Fibroblast of skin of left quadriceps (primary cell): ENCODE measurements at regions not wholly inside any gene's neighbourhood (a gene's known extent, or its start where the extent isn't known, plus 50 kb on each side); places are given as distances from the start of the nearest gene placed in this dataset.
"Not testable (repeated sequence)": the region's sequence is repeated elsewhere in the genome, so short reads cannot be mapped to it uniquely, and the experiment has no call there.

ENCODE experiments used
- DNase-seq, 2 experiments: peaks; one replicate each; pipeline ENCODE4 v3.0.0-alpha.2; 2013; ENCODE audit warnings: low read depth in 2 of 2

DNA sequence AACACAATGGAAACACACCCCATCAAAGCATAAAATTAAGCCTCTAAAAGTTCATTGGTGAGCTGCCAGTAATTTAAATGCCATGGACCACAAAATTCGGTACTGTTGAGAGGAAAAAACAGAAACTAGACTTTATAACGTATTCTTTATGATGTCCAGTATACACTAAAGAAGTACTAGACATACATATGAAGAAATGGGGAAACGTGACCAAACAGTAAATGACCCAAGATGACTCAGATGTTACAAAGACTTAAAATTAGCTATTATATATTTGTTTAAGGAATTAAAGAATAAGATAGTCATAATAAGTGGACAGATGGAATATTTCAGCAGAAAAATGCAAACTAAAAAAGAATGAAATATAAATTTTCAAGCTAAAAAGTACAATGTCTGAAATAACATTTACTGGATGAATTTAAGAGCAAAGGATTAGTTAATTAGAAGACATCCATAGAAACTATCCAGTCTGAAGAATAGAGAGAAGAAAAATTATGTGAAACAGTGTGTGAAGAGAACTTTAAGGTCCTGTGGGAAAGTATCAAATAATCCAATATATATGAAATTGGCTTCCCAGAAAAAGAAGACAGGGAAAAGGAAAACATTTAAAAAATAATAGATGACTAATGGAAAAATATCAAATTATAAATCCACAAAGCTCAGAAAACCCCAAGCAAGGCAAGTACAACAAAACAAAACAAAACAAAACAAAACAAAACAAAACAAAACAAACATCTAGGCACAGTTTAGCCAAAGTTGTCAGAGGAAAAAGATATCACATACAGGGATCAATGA is 69.4 kb downstream of the SAMD9 start:
- DNase-seq, result no peak

DNA sequence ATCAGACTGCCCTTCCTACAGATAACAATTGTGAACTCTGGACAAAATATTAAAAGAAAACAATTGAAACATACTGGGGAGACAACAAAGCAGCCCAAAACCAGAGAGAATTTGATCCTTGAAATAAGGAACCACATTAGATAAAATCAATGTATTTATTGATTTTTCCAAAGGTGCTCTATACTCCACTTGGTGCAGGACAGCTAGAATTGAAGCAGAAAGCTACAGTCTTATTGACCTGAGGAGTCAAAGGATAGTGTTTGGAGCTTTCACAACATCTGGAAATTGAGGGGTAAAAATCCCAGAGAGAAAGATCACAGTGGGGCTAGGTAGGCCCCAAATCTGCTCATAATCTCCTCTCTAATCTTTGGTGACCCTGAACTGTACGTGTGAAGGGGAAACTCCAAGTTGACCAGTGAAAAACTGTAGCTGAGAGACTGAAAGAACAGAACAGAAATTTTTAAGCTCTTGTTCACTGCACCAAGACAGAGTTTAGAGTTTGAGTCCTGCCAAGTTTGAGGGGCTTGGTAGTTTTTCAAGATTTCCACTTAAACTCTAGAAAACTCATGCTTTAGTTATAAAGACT is 70.2 kb downstream of the SAMD9 start:
- no peak for DNase-seq

DNA sequence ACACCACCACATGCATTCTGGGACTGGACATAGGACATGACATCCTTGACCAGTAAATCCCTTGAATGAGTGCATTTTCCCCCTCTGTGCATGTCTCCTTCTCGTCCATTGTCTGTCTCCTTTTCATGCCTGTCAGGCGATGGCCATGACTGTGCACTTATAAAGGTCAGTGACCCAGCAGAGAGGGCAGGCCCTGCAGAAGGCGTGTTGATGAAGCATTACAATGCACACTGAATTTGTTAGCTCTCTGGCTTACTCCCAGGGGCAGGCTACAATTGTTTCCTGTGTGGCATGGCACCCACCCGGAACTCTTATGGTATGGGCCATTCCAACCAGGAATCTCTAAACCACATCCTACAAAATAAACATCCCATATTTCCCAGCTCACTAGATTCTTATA is 71.1 kb downstream of the SAMD9 start:
- DNase-seq, result no peak

DNA sequence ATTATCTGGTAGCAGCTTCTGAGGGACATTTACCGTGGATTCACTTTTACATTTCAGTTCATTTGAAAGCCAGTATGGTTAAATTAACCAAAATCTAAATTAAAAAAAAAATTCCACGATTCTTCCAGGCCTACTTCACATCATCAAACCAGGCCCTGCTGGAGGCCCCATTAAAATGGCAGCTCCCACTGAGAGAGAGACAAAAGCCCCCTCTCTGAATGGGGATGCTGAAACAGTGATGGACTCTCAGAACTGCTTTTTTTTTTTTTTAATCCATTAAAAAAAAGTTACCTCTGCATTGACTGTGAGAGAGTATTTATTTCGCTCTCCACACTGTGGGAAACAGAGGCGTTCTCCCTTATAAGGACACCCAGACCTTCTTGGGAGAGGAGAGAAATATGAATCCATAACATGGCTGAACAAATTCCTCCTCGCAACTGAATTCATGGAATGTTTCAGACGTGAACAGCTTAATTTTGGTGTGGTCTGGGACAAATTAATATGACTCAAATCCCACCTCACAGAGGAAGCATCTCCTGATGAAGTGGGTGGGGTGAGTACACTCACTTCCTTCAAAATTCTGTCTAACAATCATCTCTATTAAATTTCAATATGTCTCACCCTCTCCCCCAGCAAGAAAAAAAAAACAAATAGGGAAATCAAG is 73.5 kb downstream of the SAMD9 start:
- DNase-seq, result peak; percentile 94

DNA sequence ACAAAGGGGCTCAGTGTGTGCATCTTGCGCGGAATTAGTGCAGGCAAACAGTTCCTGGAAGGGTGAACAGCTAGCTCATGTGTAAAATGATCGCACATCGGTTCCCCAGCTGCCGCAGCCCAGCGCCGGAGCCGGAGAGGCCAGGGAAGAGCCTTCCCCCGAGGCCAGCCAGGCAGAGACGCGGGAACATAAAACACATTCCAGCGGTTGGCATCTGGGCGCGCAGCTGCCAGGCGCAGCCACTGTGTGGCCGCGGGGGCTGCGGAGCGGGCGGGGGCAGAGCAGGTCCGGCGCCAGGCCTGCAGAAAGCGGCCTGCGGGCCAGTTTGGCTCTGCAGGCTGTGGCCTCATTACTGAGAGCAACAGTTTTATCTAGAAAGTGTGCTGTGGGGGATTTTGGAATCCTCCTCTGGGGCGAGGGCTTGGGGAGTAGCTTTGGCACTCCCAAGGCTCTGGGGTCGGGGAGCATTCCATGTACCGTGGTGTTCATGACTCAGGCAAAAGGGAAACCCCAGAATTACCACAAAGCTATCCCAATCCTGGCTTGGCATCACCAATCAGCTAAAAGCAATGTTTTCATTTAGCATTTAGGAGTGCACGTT is 74.3 kb downstream of the SAMD9 start:
- DNase-seq, result peak; percentile 90 to 91

DNA sequence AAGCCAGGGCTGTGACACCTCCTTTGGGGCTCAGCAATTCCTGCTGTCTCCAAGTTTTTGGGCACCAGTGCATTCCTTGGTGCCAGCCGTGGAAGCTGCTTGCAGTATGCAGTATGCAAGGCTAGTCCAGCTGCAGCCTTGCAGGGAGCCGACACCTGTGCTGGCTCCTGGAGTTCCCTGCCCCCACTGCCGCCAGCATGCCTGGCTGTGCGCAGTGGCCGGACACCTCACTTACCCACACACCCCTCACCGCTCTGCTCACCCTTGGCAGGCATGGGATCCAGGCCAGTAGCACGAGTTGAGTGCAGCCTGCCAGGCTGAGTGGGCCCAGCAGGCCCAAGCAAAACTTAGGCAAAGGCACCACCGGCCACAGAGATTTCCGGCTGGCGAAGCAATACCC is 77.4 kb downstream of the SAMD9 start:
- DNase-seq, result no peak

DNA sequence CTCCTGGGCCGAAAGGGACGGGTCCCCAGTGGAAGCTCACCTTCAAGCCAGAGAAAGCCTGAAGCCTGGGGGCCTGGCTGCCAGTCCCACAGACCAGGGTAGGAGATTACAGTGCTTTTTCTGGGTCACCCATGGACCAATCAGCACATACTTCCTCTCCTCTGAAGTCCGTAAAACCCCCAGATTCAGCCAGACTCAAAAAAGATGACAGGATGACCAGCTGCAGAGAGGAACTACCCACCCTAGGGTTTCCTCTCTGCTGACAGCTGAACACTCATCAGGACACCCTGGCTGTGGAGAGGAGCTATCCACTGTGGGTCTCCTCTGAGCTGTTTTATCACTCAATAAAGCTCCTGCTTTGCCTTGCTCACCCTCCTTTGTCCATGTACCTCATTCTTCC is 78.0 kb downstream of the SAMD9 start:
- DNase-seq, result no peak

DNA sequence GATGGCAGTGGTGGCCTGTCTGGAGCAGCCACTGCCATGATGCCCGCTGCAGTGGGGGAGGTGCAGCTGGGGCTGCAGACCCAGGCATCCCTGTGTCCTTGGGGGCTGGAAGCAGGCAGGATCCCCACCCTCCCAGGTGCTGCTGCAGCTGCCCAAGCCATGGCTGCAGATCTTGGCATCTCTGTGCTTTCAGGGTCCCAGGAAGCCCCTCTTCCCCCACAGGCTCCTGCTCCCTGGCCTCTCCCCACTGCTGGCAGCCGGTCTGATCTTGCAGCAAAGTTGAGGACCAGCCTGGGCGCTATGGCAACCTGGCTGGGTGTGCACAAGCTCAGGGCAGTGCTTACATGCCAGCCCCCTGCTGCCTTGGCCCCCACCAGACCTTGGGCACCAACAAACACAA is 78.5 kb downstream of the SAMD9 start:
- DNase-seq, result no peak

DNA sequence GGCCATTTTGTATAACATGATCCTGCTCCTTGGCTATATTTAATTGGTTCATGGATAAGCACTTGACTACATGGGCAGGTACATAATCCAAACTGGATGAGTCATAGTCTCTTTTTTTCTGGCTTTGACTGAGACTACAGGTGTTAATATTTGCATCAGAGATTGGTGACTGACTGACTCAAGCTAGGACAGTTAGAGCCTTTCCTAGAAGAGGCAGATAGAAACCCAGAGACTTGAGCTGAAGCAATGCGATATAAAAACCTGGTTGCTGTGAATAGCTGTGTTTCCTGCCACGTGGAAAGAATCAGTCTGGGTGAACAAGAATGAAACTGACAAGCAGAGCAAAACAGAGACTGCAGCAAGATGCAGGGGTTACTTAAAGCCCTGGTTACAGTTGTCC is 81.0 kb downstream of the SAMD9 start:
- no peak for DNase-seq

DNA sequence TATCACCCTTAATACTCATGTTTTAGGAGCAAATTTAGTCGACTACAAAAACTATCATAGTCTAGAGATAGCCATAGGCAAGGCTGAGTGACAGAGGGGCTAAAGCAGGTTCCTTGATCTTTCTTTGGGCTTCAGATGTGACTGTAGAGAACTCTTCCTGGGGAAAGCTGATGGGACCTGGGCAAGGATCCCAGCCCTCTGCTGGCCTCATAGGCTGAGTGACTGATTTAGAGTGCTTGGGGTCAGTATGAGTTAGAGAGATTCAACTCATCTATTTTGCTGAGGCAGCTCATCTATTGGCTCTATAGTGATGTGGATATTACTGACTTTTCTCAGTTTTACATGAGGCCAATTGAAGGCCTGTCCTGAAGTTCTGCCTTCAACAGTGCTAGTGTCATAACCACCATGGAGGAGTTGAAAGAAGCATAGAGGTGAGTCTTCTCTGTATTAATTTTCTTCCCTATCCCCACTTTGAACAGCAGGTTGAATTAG is 81.6 kb downstream of the SAMD9 start:
- no peak for DNase-seq

DNA sequence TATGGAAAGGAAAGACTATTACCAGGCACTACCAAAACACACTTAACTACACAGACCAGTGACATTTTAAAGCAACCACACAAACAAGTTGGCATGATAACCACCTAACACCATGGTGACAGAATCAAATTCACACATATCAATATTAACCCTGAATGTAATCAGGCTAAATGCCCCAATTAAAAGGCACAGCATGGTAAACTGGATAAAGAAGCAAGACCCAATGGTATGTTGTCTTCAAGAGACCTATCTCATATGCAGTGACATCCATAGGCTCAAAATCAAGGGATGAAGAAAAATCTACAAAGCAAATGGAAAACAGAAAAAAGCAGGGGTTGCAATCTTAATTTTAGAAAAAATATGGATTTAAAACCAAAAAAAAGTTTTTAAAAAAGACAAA is 86.0 kb downstream of the SAMD9 start:
- no peak for DNase-seq

DNA sequence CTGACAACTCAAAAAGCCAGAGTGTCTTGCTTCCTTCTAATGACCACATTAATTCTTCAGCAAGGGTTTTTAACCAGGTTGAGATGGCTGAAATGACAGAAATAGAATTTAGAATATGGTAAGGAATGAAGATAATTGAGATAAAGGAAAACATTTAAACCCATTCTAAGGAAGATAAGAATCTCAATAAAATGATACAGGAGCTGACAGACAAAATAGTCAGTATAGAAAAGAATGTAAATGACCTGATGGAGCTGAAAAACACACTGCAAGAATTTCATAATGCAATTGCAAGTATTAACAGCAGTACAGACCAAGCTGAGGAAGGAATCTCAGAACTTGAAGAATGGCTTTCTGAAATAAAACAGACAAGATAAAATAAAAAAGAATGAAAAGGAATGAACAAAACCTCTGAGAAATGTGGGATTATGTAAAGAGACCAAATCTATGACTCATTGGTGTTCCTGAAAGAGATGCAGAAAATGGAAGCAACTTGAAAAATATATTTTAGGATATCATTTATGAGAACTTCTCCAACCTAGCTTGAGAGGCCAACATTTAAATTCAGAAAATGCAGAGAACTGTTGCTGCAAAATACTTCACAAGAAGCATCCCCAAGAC is 87.1 kb downstream of the SAMD9 start:
- DNase-seq, result peak in 1 of 2 experiments; percentile 46

DNA sequence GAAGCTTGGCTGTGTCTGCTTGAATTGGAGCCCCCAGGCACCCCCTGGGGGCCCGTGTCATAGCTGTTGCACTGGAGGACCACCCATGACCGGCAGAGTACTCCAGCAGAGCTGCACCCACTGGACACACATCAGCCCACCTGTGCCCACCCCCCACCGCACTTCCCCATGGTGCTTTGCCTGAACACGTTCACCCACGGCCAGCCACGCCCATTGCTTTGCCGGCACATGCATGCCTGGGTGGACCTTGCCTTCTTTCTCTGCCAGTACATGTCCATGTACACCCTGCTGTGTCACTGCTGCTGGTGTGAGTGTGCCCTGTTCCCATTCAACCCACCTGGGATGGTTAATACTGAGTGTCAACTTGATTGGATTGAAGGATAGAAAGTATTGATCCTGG is 88.7 kb downstream of the SAMD9 start:
- DNase-seq, result no peak

DNA sequence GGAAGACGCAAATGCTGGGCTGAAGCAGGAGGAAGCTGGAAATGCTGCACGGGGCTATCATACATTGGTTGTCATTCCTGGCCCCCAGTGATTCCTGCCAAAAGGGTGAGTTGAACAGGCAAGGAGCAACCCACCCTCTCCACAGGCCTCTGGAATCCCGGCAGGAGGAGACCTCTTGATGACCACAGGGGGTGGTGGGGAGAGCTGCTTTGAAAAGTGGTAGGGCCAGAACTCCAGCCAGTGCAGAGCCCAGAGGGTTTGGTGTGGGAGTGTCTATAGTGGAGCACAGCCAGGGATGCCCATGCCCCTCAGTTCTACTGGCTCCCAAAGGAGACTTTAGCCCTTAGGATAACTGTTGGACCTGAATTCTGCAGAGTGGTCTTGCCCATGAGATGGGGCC is 89.2 kb downstream of the SAMD9 start:
- DNase-seq, result no peak

DNA sequence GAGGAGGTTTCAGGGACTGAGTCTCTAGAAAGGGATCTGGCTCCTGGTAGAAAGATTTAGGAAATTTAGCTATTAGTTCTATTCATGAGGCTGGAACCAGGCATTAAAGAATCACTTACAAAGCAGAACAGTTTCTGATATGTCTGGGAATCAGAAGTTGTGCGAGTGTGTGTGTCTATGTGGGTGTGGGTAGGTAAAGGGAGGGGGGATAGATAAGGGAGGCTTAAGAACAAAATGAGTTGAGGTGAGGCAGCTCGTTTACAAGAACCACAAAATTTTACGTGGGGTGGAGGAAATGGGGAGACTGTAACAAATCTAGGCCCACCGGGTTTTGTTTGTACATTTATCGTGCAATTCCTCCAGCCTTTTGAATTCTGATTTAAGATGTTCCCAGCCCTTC is 90.7 kb downstream of the SAMD9 start:
- no peak for DNase-seq

DNA sequence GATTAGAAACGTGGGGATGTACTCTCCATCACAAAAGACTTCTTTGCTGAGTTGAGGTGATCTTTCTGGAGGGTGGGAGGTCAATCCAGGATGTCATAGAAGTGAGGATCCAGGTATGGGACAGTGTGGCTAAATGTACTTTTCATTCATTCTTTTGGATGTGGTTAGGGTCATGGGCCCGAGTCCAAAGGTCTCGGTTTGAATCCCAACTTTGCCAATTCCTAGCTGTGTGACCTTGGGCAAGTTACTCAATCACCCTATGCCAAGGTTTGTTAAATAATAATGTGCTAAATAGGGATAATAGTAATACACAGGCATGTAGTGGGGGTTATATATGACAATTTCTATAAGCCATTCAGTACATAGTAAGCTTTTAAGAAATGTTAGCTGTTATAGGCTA is 91.4 kb downstream of the SAMD9 start:
- no peak for DNase-seq

DNA sequence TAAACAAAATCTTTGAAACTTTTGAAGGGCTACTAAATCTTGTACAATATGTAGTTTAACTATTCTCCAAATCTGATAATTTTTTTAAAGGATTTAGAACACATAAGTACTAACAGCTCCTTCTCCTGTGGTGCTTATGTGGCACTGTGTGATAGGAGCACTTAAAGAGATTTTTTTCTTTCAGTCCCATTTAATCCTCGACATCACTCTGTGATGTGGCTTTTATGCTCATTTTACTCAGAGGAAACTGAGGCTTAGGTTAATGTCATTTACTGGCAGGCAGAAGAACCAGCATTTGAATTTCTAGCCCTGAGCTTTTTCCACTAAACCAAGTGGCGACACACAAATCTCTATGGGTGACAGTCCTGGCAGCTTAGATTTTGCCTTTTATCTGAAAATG is 92.4 kb downstream of the SAMD9 start:
- DNase-seq, result no peak

DNA sequence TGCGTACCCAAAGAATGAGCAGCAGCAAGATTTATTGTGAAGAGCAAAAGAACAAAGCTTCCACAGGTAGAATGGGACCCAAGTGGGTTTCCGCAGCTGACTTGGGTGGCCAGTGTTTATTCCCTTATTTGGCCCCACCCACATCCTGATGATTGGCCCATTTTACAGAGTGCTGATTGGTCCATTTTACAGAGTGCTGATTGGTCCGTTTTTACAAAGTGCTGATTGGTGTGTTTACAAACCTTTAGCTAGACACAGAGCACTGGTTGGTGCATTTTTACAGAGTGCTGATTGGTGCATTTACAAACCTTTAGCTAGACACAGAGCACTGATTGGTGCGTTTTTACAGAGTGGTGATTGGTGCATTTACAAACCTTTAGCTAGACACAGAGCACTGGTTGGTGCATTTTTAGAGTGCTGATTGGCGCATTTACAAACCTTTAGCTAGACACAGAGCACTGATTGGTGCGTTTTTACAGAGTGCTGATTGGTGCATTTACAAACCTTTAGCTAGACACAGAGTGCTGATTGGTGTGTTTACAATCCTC is 94.8 kb downstream of the SAMD9 start:
- not testable (repeated sequence) for DNase-seq

DNA sequence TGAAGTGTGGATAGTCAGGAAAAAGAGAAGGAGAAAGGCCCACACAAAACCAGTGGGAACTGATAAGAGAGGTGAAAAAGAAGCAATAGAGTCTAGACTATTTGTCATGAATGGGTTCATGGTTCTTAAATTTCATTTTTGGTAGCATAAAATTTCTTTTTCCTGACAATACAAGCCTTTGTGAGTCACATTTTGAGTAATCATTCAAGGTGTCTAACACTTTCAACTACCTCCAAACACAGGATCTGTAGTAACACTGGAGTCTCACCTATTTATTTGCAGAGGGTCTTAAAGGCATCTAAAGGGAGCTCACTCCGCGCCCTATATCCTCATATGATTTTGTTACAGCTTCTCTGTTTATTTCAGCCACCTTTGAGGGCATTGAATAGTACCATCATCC is 96.0 kb downstream of the SAMD9 start:
- no peak for DNase-seq

DNA sequence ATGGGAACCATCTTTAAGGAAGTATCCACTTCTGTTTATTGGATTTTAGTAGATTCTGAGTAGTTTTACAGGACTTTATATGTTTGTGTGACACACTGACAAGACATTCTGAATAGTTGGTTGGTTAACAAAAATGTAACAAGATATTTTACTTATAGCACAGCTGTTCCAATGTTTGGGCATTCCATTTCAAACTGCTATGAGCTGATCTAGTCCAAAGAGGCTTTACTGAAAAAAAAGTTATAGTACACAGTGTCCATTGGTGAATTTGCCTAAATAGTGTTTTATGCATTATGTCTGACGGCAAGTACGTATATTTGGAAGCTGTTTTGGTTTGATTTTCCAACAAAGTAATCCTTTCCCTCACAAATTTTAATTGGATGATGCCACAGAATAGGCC is 99.1 kb downstream of the SAMD9 start:
- peak; percentile 33 to 37 for DNase-seq

DNA sequence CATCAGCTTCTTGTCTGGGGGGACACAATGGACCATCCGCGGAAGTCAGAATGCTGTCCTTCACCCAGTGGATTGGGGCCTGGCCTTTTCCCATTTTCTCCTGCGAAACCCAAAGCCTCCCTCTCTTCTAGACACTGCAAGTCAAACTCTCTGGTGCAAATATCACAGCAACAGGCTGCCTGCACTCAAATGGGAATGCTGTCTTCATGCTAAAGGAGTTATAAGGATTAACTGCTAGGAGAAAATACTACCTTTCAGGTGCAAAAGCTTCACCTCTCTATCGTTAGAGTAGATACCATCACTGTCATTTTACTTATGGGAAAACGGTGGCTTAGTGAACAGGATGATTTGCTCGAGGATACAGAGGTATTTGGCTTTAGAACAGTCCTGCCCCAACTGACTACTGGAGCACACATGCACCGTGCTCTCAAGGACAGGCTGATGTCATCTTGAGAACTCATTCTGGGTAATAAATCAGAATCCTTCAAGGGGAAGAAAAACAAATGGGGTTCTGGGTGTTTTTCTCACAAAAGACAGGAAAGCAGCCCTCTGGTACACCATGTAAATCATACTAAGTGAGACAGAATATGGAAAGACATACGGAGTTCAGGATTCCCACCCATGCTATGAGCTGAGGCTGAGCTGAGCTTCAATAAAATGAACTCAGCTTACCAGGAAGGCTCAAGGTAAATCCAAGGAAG is 100.9 kb downstream of the SAMD9 start:
- DNase-seq, result no peak
